ENCODE measurements at regions not wholly inside any gene's neighbourhood (a gene's known extent, or its start where the extent isn't known, plus 50 kb on each side); places are given as distances from the start of the nearest gene placed in this dataset.

DNA sequence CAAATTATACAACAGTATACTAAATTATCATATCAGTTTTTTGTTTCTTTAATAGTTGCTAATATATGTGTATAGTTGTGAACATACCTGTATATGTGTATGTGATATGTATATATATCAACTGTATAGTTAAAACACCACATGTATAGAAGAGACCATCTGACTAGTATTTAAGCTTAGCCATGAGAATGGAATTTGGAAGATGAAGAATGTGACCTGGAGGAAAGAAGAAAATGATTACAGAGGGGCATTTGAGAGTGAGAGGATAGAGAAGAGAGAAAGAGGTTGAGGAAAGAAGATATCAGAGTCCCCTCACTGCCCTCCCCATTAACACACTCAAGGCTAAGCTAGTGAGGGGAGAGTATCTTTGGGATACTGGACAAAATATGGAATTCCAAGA lies 335.9 kb downstream of the BCKDHB start:
- H3K36me3 ChIP-seq (replicated peaks; ENCODE audit: insufficient read depth, low read depth): no peaks in the 10 kb centered on the region
- H4K20me1 ChIP-seq (ENCODE audit: insufficient read depth, poor library complexity, severe bottlenecking): no peaks in the 10 kb centered on the region
- H3K9me3 ChIP-seq (ENCODE audit: low read depth): no peaks in the 10 kb centered on the region
- TF ChIP-seq EZH2 (IDR thresholded peaks at IDR 0.05; ENCODE audit: borderline replicate concordance) (no peak), CTCF (IDR thresholded peaks at IDR 0.05; ENCODE audit: poor library complexity) (no peak), EZH2phosphoT487 (IDR thresholded peaks at IDR 0.05; ENCODE audit: low read depth, severe bottlenecking, unreplicated experiment) (no peak)
- H3K9me2 ChIP-seq (replicated peaks; ENCODE audit: insufficient read depth): no peaks in the 10 kb centered on the region
- peaks cover 6% of the 10 kb centered on the region for H3K4me1 ChIP-seq (ENCODE audit: insufficient read depth)
- H3K4me3 ChIP-seq: no peak overlapping the region
- H2AFZ ChIP-seq: no peak overlapping the region
- no peaks in the 10 kb centered on the region for H3K79me2 ChIP-seq
- H3K4me2 ChIP-seq: no peak overlapping the region
- H3K27ac ChIP-seq: no peak overlapping the region
- no peaks in the 10 kb centered on the region for H3K27me3 ChIP-seq
- DNase-seq (ENCODE audit: low spot score): no peak

DNA sequence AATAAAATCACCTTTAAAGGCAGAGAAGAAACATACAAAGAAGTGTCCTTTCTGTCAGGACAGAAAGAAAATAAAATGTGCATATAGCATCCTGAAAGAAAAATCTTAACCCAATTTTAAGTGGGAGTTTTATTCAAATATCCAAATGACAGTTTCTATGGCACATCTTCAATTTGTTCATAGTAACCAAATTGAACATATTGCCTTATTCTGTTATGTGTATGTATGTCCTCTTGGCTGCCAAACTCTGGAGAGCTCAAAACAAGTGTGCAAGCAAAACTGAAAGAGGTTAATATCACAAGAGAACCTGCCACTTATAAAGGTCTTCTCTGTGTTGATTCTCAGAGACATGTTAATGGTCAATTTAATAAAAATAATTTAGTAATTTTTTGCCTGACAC lies 334.7 kb downstream of the BCKDHB start:
- no peak for DNase-seq (ENCODE audit: low spot score)
- TF ChIP-seq EZH2 (IDR thresholded peaks at IDR 0.05; ENCODE audit: borderline replicate concordance) (no peak), CTCF (IDR thresholded peaks at IDR 0.05; ENCODE audit: poor library complexity) (no peak), EZH2phosphoT487 (IDR thresholded peaks at IDR 0.05; ENCODE audit: low read depth, severe bottlenecking, unreplicated experiment) (no peak)
- H3K4me2 ChIP-seq: no peak overlapping the region
- no peak overlapping the region for H3K27ac ChIP-seq
- no peaks in the 10 kb centered on the region for H3K9me3 ChIP-seq (ENCODE audit: low read depth)
- H4K20me1 ChIP-seq (ENCODE audit: insufficient read depth, poor library complexity, severe bottlenecking): no peaks in the 10 kb centered on the region
- H3K36me3 ChIP-seq (replicated peaks; ENCODE audit: insufficient read depth, low read depth): no peaks in the 10 kb centered on the region
- no peak overlapping the region for H3K4me3 ChIP-seq
- peaks cover 6% of the 10 kb centered on the region for H3K4me1 ChIP-seq (ENCODE audit: insufficient read depth)
- H3K79me2 ChIP-seq: no peaks in the 10 kb centered on the region
- no peak overlapping the region for H2AFZ ChIP-seq
- no peaks in the 10 kb centered on the region for H3K27me3 ChIP-seq
- H3K9me2 ChIP-seq (replicated peaks; ENCODE audit: insufficient read depth): no peaks in the 10 kb centered on the region

DNA sequence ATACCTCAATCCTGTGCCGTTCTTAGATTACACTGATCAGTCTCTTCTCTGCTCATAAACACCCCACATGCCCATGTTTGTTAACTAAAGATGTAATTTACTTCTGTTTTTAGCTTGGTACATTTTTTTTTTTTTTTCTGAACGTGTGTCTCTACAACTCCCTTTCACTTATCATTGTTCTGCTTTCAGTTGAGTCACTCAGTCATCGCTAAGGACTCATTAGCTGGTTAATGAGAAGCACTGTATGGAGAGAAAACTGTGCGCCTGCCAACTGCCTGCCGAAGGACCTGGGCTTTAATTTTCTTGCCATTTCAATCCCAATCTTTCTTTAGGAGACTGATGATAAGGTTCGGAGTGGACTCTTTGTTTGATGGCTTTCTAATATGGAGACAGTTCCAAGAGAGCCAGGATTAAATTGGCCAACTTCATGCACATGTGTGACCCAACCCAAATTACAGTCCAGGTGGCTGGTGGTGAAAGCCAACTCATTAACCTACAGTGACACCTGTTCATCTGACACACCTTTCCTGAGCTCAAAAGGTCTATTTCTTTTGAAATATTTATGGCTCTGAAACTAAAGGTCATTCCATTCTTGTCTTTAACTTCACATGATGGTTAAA lies 334.1 kb downstream of the BCKDHB start:
- H3K9me2 ChIP-seq (replicated peaks; ENCODE audit: insufficient read depth): no peaks in the 10 kb centered on the region
- TF ChIP-seq EZH2 (IDR thresholded peaks at IDR 0.05; ENCODE audit: borderline replicate concordance): no peak
- no peak for TF ChIP-seq CTCF (IDR thresholded peaks at IDR 0.05; ENCODE audit: poor library complexity)
- TF ChIP-seq EZH2phosphoT487 (IDR thresholded peaks at IDR 0.05; ENCODE audit: low read depth, severe bottlenecking, unreplicated experiment): no peak
- no peak overlapping the region for H3K4me3 ChIP-seq
- no peak for DNase-seq (ENCODE audit: low spot score)
- WGBS (ENCODE audit: low lambda C conversion rate, missing lambda C conversion rate): 89% methylated on average over 6 of the region's 6 CpGs
- no peaks in the 10 kb centered on the region for H3K79me2 ChIP-seq
- no peaks in the 10 kb centered on the region for H4K20me1 ChIP-seq (ENCODE audit: insufficient read depth, poor library complexity, severe bottlenecking)
- peak overlapping the region; percentile 18 for H3K27ac ChIP-seq
- no peaks in the 10 kb centered on the region for H3K9me3 ChIP-seq (ENCODE audit: low read depth)
- no peaks in the 10 kb centered on the region for H3K36me3 ChIP-seq (replicated peaks; ENCODE audit: insufficient read depth, low read depth)
- no peak overlapping the region for H3K4me2 ChIP-seq
- H2AFZ ChIP-seq: no peak overlapping the region
- H3K27me3 ChIP-seq: no peaks in the 10 kb centered on the region
- peaks cover 6% of the 10 kb centered on the region for H3K4me1 ChIP-seq (ENCODE audit: insufficient read depth)

Data from hepatocyte (in vitro differentiated cells).